ENCODE measurements at regions not wholly inside any gene's neighbourhood (a gene's known extent, or its start where the extent isn't known, plus 50 kb on each side); places are given as distances from the start of the nearest gene placed in this dataset.
A peak's percentile ranks its signal among the peaks of the same experiment; 100 is the strongest.

DNA sequence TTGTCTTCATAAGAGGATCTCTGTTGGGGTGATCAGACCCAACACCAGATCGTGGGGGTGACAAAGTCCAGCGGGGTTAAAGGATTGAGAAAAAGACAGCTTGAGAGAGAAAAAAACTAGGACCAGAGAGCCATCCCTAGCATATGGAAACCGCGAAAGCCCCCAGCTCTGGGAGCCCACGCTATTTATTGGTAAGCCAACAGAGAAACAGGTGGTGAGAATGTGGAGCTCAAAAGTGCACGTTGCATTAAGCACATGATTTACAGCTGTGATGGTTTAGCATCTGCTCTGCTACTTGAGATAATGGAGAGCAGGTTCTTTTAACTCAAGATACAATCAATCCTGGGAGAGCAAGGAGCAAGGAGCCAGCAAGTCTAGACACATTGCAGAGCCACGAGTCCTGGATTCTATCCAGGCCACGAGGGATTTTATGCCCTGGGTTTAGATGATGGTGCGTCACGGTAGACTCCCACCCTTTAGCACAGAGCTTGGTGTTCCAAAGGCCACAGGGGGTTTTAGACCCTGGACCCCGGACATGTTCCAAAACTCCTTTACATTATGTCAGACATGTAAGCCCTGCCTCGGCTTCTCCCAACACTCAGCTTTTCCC lies 755.2 kb upstream of the SORCS1 start:
- no peak overlapping the region for H3K27ac Mint-ChIP-seq
- DNase-seq, result peak in 1 of 5 donors; percentile 27
- H3K36me3 Mint-ChIP-seq, result no peaks in the 10 kb centered on the region
- no peaks in the 10 kb centered on the region for H3K4me1 Mint-ChIP-seq
- no peak overlapping the region for H3K27ac ChIP-seq (ENCODE audit: low read depth, low read length)
- H3K27me3 Mint-ChIP-seq, result no peaks in the 10 kb centered on the region
- intact Hi-C loops (cut with micrococcal nuclease), result no loop called here
- H3K9me3 ChIP-seq (ENCODE audit: control insufficient read depth in 1 of 2, low read length in 2 of 2), result peaks cover 0 to 3% of the 10 kb centered on the region in 2 donors
- H3K4me3 ChIP-seq (ENCODE audit: low read length in 2 of 2), result no peak overlapping the region
- H3K36me3 ChIP-seq (ENCODE audit: insufficient read depth, low read length), result no peaks in the 10 kb centered on the region
- H3K4me3 Mint-ChIP-seq, result no peak overlapping the region
- no peaks in the 10 kb centered on the region for H3K27me3 ChIP-seq (ENCODE audit: insufficient read depth, low read length)
- H3K9me3 Mint-ChIP-seq, result peaks cover 3 to 35% (median 22%) of the 10 kb centered on the region in 8 donors
- no peaks in the 10 kb centered on the region for H3K4me1 ChIP-seq (ENCODE audit: insufficient read depth, low read length)
- ChIA-PET POLR2A (ENCODE audit: partially characterized antibody) (no interaction called here), CTCF (ENCODE audit: partially characterized antibody) (no interaction called here)

- H3K4me1 ChIP-seq (ENCODE audit: insufficient read depth, low read length), result no peaks in the 10 kb centered on the region
- ChIA-PET CTCF (ENCODE audit: partially characterized antibody) (no interaction called here), POLR2A (ENCODE audit: partially characterized antibody) (no interaction called here)
- no peak overlapping the region for H3K4me3 ChIP-seq (ENCODE audit: low read length in 2 of 2)
- no peak for DNase-seq
- H3K27ac ChIP-seq (ENCODE audit: low read depth, low read length), result no peak overlapping the region
- no peaks in the 10 kb centered on the region for H3K36me3 Mint-ChIP-seq
- H3K27ac Mint-ChIP-seq, result no peak overlapping the region
- H3K9me3 Mint-ChIP-seq, result peaks cover 3 to 43% (median 26%) of the 10 kb centered on the region in 8 donors
- intact Hi-C loops (cut with micrococcal nuclease), result no loop called here
- no peaks in the 10 kb centered on the region for H3K27me3 Mint-ChIP-seq
- H3K36me3 ChIP-seq (ENCODE audit: insufficient read depth, low read length), result no peaks in the 10 kb centered on the region
- H3K4me3 Mint-ChIP-seq, result no peak overlapping the region
- H3K9me3 ChIP-seq (ENCODE audit: control insufficient read depth in 1 of 2, low read length in 2 of 2), result peaks cover 0 to 3% of the 10 kb centered on the region in 2 donors
- H3K4me1 Mint-ChIP-seq, result no peaks in the 10 kb centered on the region
- no peaks in the 10 kb centered on the region for H3K27me3 ChIP-seq (ENCODE audit: insufficient read depth, low read length)
Observed at GRCh38 chr10:107918171-107918570, 753.7 kb upstream of the SORCS1 start.

- ChIA-PET POLR2A (ENCODE audit: partially characterized antibody) (no interaction called here), CTCF (ENCODE audit: partially characterized antibody) (interaction anchor here (0.7 kb wide), 1 partner anchor 351 kb away, joined by 3 read pairs; no protein-coding TSS in a partner anchor)
- no peak for DNase-seq
- Mint-ChIP-seq H3K9me3 (peaks cover 3 to 38% (median 21%) of the 10 kb centered on the region in 8 donors), H3K4me3 (no peak overlapping the region), H3K27ac (no peak overlapping the region), H3K4me1 (no peaks in the 10 kb centered on the region), H3K27me3 (no peaks in the 10 kb centered on the region), H3K36me3 (no peaks in the 10 kb centered on the region)
- H3K36me3 ChIP-seq (ENCODE audit: insufficient read depth, low read length), result no peaks in the 10 kb centered on the region
- H3K27me3 ChIP-seq (ENCODE audit: insufficient read depth, low read length), result no peaks in the 10 kb centered on the region
- no peak overlapping the region for H3K4me3 ChIP-seq (ENCODE audit: low read length in 2 of 2)
- intact Hi-C loops (cut with micrococcal nuclease), result no loop called here
- H3K9me3 ChIP-seq (ENCODE audit: control insufficient read depth in 1 of 2, low read length in 2 of 2), result peaks cover 0 to 3% of the 10 kb centered on the region in 2 donors
- no peak overlapping the region for H3K27ac ChIP-seq (ENCODE audit: low read depth, low read length)
- no peaks in the 10 kb centered on the region for H3K4me1 ChIP-seq (ENCODE audit: insufficient read depth, low read length)
Observed at GRCh38 chr10:107915215-107915610, 750.7 kb upstream of the SORCS1 start.

GRCh38 chr10:107914450-107915214 lies 750.1 kb upstream of the SORCS1 start:
- peaks cover 3 to 37% (median 21%) of the 10 kb centered on the region in 8 donors for H3K9me3 Mint-ChIP-seq
- no peaks in the 10 kb centered on the region for H3K27me3 Mint-ChIP-seq
- Histone ChIP-seq H3K36me3 (ENCODE audit: insufficient read depth, low read length) (no peaks in the 10 kb centered on the region), H3K4me1 (ENCODE audit: insufficient read depth, low read length) (no peaks in the 10 kb centered on the region), H3K4me3 (ENCODE audit: low read length in 2 of 2) (no peak overlapping the region), H3K27ac (ENCODE audit: low read depth, low read length) (no peak overlapping the region), H3K9me3 (ENCODE audit: control insufficient read depth in 1 of 2, low read length in 2 of 2) (peaks cover 0 to 3% of the 10 kb centered on the region in 2 donors), H3K27me3 (ENCODE audit: insufficient read depth, low read length) (no peaks in the 10 kb centered on the region)
- no peaks in the 10 kb centered on the region for H3K4me1 Mint-ChIP-seq
- ChIA-PET CTCF (ENCODE audit: partially characterized antibody) (no interaction called here), POLR2A (ENCODE audit: partially characterized antibody) (no interaction called here)
- intact Hi-C loops (cut with micrococcal nuclease), result no loop called here
- no peak overlapping the region for H3K27ac Mint-ChIP-seq
- H3K36me3 Mint-ChIP-seq, result no peaks in the 10 kb centered on the region
- no peak for DNase-seq
- no peak overlapping the region for H3K4me3 Mint-ChIP-seq

DNA sequence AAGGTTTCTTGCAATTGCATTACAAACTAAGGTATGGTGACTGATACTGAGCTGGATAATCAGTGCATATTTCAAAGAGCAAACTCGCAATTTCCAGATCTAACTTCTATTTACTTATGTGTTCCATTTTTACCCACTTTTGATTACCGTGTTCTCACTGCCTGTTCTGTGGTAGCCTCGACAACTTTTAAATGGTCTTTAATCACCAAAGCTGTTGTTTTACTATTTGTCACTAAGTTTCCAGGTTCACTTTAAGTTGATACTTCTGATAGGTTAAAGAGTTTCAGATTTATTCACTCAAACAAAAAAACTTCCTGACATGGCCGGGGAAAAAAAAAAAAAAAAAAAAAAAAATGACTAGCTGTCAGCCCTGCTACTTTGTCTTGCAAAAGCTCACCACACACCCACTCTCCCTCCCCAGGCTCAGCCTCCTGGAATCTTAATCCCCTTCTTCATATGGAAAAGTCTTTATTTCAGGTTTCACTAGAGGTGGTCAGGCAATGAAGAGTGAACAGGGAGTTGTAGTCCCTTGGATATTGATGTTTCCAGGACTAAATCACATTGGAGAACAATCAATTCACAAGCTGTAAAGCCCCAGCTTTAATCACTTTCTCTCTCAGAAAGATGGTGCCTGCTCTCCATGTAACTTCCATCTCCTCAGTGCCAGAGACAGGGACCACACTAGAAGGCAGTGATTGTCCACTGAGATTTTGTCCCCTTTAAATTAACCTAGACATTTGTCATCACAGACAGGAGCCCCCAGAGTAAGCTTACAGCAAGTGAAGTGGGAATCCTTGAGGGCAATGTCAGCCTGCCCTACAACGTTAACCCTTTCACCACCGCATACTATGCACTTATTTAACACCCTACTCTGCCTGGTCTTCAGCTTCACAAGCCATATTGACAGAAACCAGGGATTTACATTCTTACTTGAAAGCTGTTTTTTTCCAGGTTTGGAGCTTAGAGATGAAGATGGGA lies 749.1 kb upstream of the SORCS1 start:
- Mint-ChIP-seq H3K9me3 (peaks cover 1 to 31% (median 16%) of the 10 kb centered on the region in 8 donors), H3K27ac (no peak overlapping the region), H3K27me3 (no peaks in the 10 kb centered on the region), H3K36me3 (no peaks in the 10 kb centered on the region), H3K4me3 (no peak overlapping the region), H3K4me1 (no peaks in the 10 kb centered on the region)
- CTCF ChIA-PET (ENCODE audit: partially characterized antibody), result no interaction called here
- intact Hi-C loops (cut with micrococcal nuclease), result no loop called here
- no peaks in the 10 kb centered on the region for H3K27me3 ChIP-seq (ENCODE audit: insufficient read depth, low read length)
- peaks cover 0 to 3% of the 10 kb centered on the region in 2 donors for H3K9me3 ChIP-seq (ENCODE audit: control insufficient read depth in 1 of 2, low read length in 2 of 2)
- H3K36me3 ChIP-seq (ENCODE audit: insufficient read depth, low read length), result no peaks in the 10 kb centered on the region
- no peak overlapping the region for H3K4me3 ChIP-seq (ENCODE audit: low read length in 2 of 2)
- POLR2A ChIA-PET (ENCODE audit: partially characterized antibody), result no interaction called here
- H3K4me1 ChIP-seq (ENCODE audit: insufficient read depth, low read length), result no peaks in the 10 kb centered on the region
- no peak for DNase-seq
- H3K27ac ChIP-seq (ENCODE audit: low read depth, low read length), result no peak overlapping the region

DNA sequence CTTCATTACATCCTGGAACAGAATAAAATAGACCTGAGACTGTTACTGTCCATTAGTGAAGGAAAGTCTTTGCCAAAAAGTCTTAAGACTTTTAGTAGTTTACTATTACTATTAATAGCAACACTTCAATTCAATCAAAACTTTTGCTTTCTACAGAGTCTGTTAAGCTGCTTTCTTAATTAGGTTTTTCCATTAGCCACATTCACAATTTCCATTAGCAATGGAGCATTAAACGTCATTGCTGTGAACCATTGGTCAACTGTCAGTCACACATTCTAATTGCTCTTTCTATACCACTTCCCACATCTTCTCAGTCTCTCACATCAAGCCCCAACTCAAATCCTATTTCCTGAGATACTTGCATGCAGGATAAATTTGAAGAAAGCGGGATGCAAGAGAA lies 736.6 kb upstream of the SORCS1 start:
- Histone ChIP-seq H3K4me3 (ENCODE audit: low read length in 2 of 2) (no peak overlapping the region), H3K36me3 (ENCODE audit: insufficient read depth, low read length) (no peaks in the 10 kb centered on the region), H3K9me3 (ENCODE audit: control insufficient read depth in 1 of 2, low read length in 2 of 2) (no peaks in the 10 kb centered on the region), H3K27me3 (ENCODE audit: insufficient read depth, low read length) (no peaks in the 10 kb centered on the region), H3K4me1 (ENCODE audit: insufficient read depth, low read length) (no peaks in the 10 kb centered on the region), H3K27ac (ENCODE audit: low read depth, low read length) (no peak overlapping the region)
- Mint-ChIP-seq H3K4me1 (no peaks in the 10 kb centered on the region), H3K27ac (no peak overlapping the region), H3K9me3 (peaks cover 2 to 21% (median 12%) of the 10 kb centered on the region in 8 donors), H3K4me3 (no peak overlapping the region), H3K36me3 (no peaks in the 10 kb centered on the region), H3K27me3 (no peaks in the 10 kb centered on the region)
- DNase-seq, result no peak
- intact Hi-C loops (cut with micrococcal nuclease), result no loop called here
- CTCF ChIA-PET (ENCODE audit: partially characterized antibody), result no interaction called here
- POLR2A ChIA-PET (ENCODE audit: partially characterized antibody), result no interaction called here

GRCh38 chr10:107900131-107900530 lies 735.6 kb upstream of the SORCS1 start:
- Mint-ChIP-seq H3K36me3 (no peaks in the 10 kb centered on the region), H3K9me3 (peaks cover 2 to 21% (median 13%) of the 10 kb centered on the region in 8 donors), H3K4me3 (no peak overlapping the region), H3K27ac (no peak overlapping the region), H3K4me1 (no peaks in the 10 kb centered on the region), H3K27me3 (no peaks in the 10 kb centered on the region)
- ChIA-PET CTCF (ENCODE audit: partially characterized antibody) (no interaction called here), POLR2A (ENCODE audit: partially characterized antibody) (no interaction called here)
- DNase-seq, result no peak
- Histone ChIP-seq H3K36me3 (ENCODE audit: insufficient read depth, low read length) (no peaks in the 10 kb centered on the region), H3K9me3 (ENCODE audit: control insufficient read depth in 1 of 2, low read length in 2 of 2) (no peaks in the 10 kb centered on the region), H3K27ac (ENCODE audit: low read depth, low read length) (no peak overlapping the region), H3K4me3 (ENCODE audit: low read length in 2 of 2) (no peak overlapping the region), H3K4me1 (ENCODE audit: insufficient read depth, low read length) (no peaks in the 10 kb centered on the region), H3K27me3 (ENCODE audit: insufficient read depth, low read length) (no peaks in the 10 kb centered on the region)
- intact Hi-C loops (cut with micrococcal nuclease), result no loop called here
